OCI-LY3 (cell line): ENCODE measurements at regions not wholly inside any gene's neighbourhood (a gene's known extent, or its start where the extent isn't known, plus 50 kb on each side); places are given as distances from the start of the nearest gene placed in this dataset.

ENCODE experiments used
- CTCF ChIP-seq: fragments of 200-600, 300-600 bp; sonication (generic); IDR thresholded peaks from 2 replicates; pipeline ENCODE4 v1.5.1; 2014; ENCODE audit warnings: antibody characterized with exemption, low read length, low read depth
- EZH2phosphoT487 ChIP-seq: fragments of 200-600 bp; shearing (Covaris generic); IDR thresholded peaks from 2 replicates; pipeline ENCODE4 v1.6.1; 2018; ENCODE audit warnings: antibody characterized with exemption, mixed run types, low read depth

GRCh38 chr19:28136796-28137195 lies 1076.2 kb downstream of the UQCRFS1 start:
- no peak for TF ChIP-seq CTCF
- no peak for TF ChIP-seq EZH2phosphoT487
